ENCODE measurements at regions not wholly inside any gene's neighbourhood (a gene's known extent, or its start where the extent isn't known, plus 50 kb on each side); places are given as distances from the start of the nearest gene placed in this dataset.
"Not testable (repeated sequence)": the region's sequence is repeated elsewhere in the genome, so short reads cannot be mapped to it uniquely, and the experiment has no call there.

- WGBS (ENCODE audit: insufficient coverage, low coverage, low lambda C conversion rate, missing lambda C conversion rate): 88% methylated on average over 4 of the region's 4 CpGs
- Histone ChIP-seq H3K27ac (no peak overlapping the region), H3K4me1 (no peaks in the 10 kb centered on the region), H3K36me3 (no peaks in the 10 kb centered on the region), H3K4me3 (no peak overlapping the region), H3K27me3 (no peaks in the 10 kb centered on the region), H3K9me3 (no peaks in the 10 kb centered on the region)
- ATAC-seq (no peak), DNase-seq (no peak)
- intact Hi-C loops (cut with DNase I): no loop called here
- no peak for TF ChIP-seq POLR2A (IDR thresholded peaks at IDR 0.05)
- TF ChIP-seq CTCF (IDR thresholded peaks at IDR 0.05): no peak
These were observed 98.8 kb upstream of the GALNT15 start for GRCh38 chr3:16075647-16076046.

- TF ChIP-seq CTCF (IDR thresholded peaks at IDR 0.05) (no peak), POLR2A (IDR thresholded peaks at IDR 0.05) (no peak)
- Histone ChIP-seq H3K27me3 (no peaks in the 10 kb centered on the region), H3K4me1 (no peaks in the 10 kb centered on the region), H3K27ac (no peak overlapping the region), H3K9me3 (no peaks in the 10 kb centered on the region), H3K4me3 (no peak overlapping the region), H3K36me3 (no peaks in the 10 kb centered on the region)
- intact Hi-C loops (cut with DNase I): no loop called here
- WGBS (ENCODE audit: insufficient coverage, low coverage, low lambda C conversion rate, missing lambda C conversion rate): 57% methylated on average over 2 of the region's 2 CpGs
- no peak for ATAC-seq
- DNase-seq: no peak
These were observed 97.9 kb upstream of the GALNT15 start for GRCh38 chr3:16076564-16076963.

- H3K27ac ChIP-seq; H3K9me3 ChIP-seq; H3K27me3 ChIP-seq; ATAC-seq; H3K36me3 ChIP-seq; H3K4me1 ChIP-seq; H3K4me3 ChIP-seq; intact Hi-C loops (cut with DNase I); DNase-seq: not testable (repeated sequence)
- 81% methylated on average over 5 of the region's 5 CpGs for WGBS (ENCODE audit: insufficient coverage, low coverage, low lambda C conversion rate, missing lambda C conversion rate)
These were observed 97.3 kb upstream of the GALNT15 start for GRCh38 chr3:16077146-16077545.

GRCh38 chr3:16077681-16078080 lies 96.8 kb upstream of the GALNT15 start:
- H3K4me1 ChIP-seq; H3K9me3 ChIP-seq; intact Hi-C loops (cut with DNase I); H3K36me3 ChIP-seq; H3K4me3 ChIP-seq; DNase-seq; ATAC-seq; H3K27ac ChIP-seq; H3K27me3 ChIP-seq: not testable (repeated sequence)
- WGBS (ENCODE audit: insufficient coverage, low coverage, low lambda C conversion rate, missing lambda C conversion rate): 73% methylated on average over 8 of the region's 8 CpGs

- Histone ChIP-seq H3K27ac (no peak overlapping the region), H3K36me3 (no peaks in the 10 kb centered on the region), H3K9me3 (no peaks in the 10 kb centered on the region), H3K4me1 (no peaks in the 10 kb centered on the region), H3K4me3 (no peak overlapping the region), H3K27me3 (no peaks in the 10 kb centered on the region)
- WGBS (ENCODE audit: insufficient coverage, low coverage, low lambda C conversion rate, missing lambda C conversion rate): 88% methylated on average over 2 of the region's 2 CpGs
- ATAC-seq: no peak
- DNase-seq: no peak
- TF ChIP-seq POLR2A (IDR thresholded peaks at IDR 0.05) (no peak), CTCF (IDR thresholded peaks at IDR 0.05) (no peak)
- intact Hi-C loops (cut with DNase I): no loop called here
These were observed 95.0 kb upstream of the GALNT15 start for GRCh38 chr3:16079519-16079918.

- no peak for ATAC-seq
- Histone ChIP-seq H3K27me3 (no peaks in the 10 kb centered on the region), H3K36me3 (no peaks in the 10 kb centered on the region), H3K9me3 (no peaks in the 10 kb centered on the region), H3K4me3 (no peak overlapping the region), H3K4me1 (peaks cover 0 to 4% (median 0%) of the 10 kb centered on the region in 4 donors), H3K27ac (no peak overlapping the region)
- no peak for TF ChIP-seq CTCF (IDR thresholded peaks at IDR 0.05)
- WGBS (ENCODE audit: insufficient coverage, low coverage, low lambda C conversion rate, missing lambda C conversion rate): 92% methylated on average over 1 of the region's 3 CpGs
- intact Hi-C loops (cut with DNase I): no loop called here
- no peak for DNase-seq
These were observed 92.8 kb upstream of the GALNT15 start for GRCh38 chr3:16081661-16082060.
